ENCODE measurements at regions not wholly inside any gene's neighbourhood (a gene's known extent, or its start where the extent isn't known, plus 50 kb on each side); places are given as distances from the start of the nearest gene placed in this dataset.

- TF ChIP-seq CTCF (IDR thresholded peaks at IDR 0.05), result no peak
Observed at GRCh38 chr12:90368081-90368480, 586.9 kb downstream of the CCER1 start.

GRCh38 chr12:90366286-90366685 is 588.7 kb downstream of the CCER1 start:
- no peak for TF ChIP-seq CTCF (IDR thresholded peaks at IDR 0.05)

GRCh38 chr12:90360300-90360699 is 594.7 kb downstream of the CCER1 start:
- no peak for TF ChIP-seq CTCF (IDR thresholded peaks at IDR 0.05)

GRCh38 chr12:90355711-90356355 is 599.1 kb downstream of the CCER1 start:
- no peak for TF ChIP-seq CTCF (IDR thresholded peaks at IDR 0.05)

- TF ChIP-seq CTCF (IDR thresholded peaks at IDR 0.05), result no peak
Observed at GRCh38 chr12:90343966-90344365, 611.0 kb downstream of the CCER1 start.

GRCh38 chr12:90342081-90342480 is 612.9 kb downstream of the CCER1 start:
- TF ChIP-seq CTCF (IDR thresholded peaks at IDR 0.05), result no peak

- no peak for TF ChIP-seq CTCF (IDR thresholded peaks at IDR 0.05)
Observed at GRCh38 chr12:90339837-90340236, 615.1 kb downstream of the CCER1 start.

- TF ChIP-seq CTCF (IDR thresholded peaks at IDR 0.05), result no peak
Observed at GRCh38 chr12:90338365-90338764, 616.6 kb downstream of the CCER1 start.

Measured in LNCAP (cell line).